T-helper 1 cell treated with Interleukin-12 subunit alpha and Interleukin-12 subunit beta and Interleukin-4 antibody, amounts not matched to agents 30 μg/mL and 1 μg/mL, for 36 hours (primary cell): ENCODE measurements at regions not wholly inside any gene's neighbourhood (a gene's known extent, or its start where the extent isn't known, plus 50 kb on each side); places are given as distances from the start of the nearest gene placed in this dataset.
"Not testable (repeated sequence)": the region's sequence is repeated elsewhere in the genome, so short reads cannot be mapped to it uniquely, and the experiment has no call there.

Experiments
- H3K27ac Mint-ChIP-seq: one replicate; pipeline ENCODE4 v1.8.0; 2021; ENCODE audit warnings: mild to moderate bottlenecking, mixed read lengths
- H3K27me3 Mint-ChIP-seq: one replicate; pipeline ENCODE4 v1.8.0; 2021; ENCODE audit warnings: low read depth, mixed read lengths
- H3K36me3 Mint-ChIP-seq: one replicate; pipeline ENCODE4 v1.8.0; 2021; ENCODE audit warnings: low read depth, mixed read lengths
- H3K4me1 Mint-ChIP-seq: one replicate; pipeline ENCODE4 v1.8.0; 2021; ENCODE audit warnings: low read depth, mixed read lengths
- H3K4me3 Mint-ChIP-seq: one replicate; pipeline ENCODE4 v1.8.0; 2021; ENCODE audit warnings: mild to moderate bottlenecking, moderate library complexity, mixed read lengths
- H3K9me3 Mint-ChIP-seq: one replicate; pipeline ENCODE4 v1.8.0; 2021; ENCODE audit warnings: mixed read lengths

GRCh38 chr7:10501206-10501884, 472.3 kb upstream of the PHF14 start:
- not testable (repeated sequence) for H3K27ac Mint-ChIP-seq, H3K36me3 Mint-ChIP-seq, H3K27me3 Mint-ChIP-seq, H3K4me1 Mint-ChIP-seq, H3K4me3 Mint-ChIP-seq
- peaks cover 32% of the 10 kb centered on the region for H3K9me3 Mint-ChIP-seq

GRCh38 chr7:10507032-10507431, 466.6 kb upstream of the PHF14 start:
- H3K4me3 Mint-ChIP-seq, result no peak overlapping the region
- no peaks in the 10 kb centered on the region for H3K36me3 Mint-ChIP-seq
- no peak overlapping the region for H3K27ac Mint-ChIP-seq
- H3K27me3 Mint-ChIP-seq, result no peaks in the 10 kb centered on the region
- H3K4me1 Mint-ChIP-seq, result no peaks in the 10 kb centered on the region
- peaks cover 3% of the 10 kb centered on the region for H3K9me3 Mint-ChIP-seq

GRCh38 chr7:10521306-10521705, 452.4 kb upstream of the PHF14 start:
- Mint-ChIP-seq H3K9me3 (no peaks in the 10 kb centered on the region), H3K27ac (no peak overlapping the region), H3K27me3 (no peaks in the 10 kb centered on the region), H3K36me3 (no peaks in the 10 kb centered on the region), H3K4me3 (no peak overlapping the region), H3K4me1 (no peaks in the 10 kb centered on the region)

- H3K27me3 Mint-ChIP-seq, H3K9me3 Mint-ChIP-seq, H3K4me3 Mint-ChIP-seq: not testable (repeated sequence)
These were observed 440.2 kb upstream of the PHF14 start for GRCh38 chr7:10533429-10533828.

GRCh38 chr7:10536561-10536960, 437.1 kb upstream of the PHF14 start:
- H3K4me1 Mint-ChIP-seq, result no peaks in the 10 kb centered on the region
- no peak overlapping the region for H3K4me3 Mint-ChIP-seq
- H3K27ac Mint-ChIP-seq, result no peak overlapping the region
- no peaks in the 10 kb centered on the region for H3K9me3 Mint-ChIP-seq
- no peaks in the 10 kb centered on the region for H3K36me3 Mint-ChIP-seq
- H3K27me3 Mint-ChIP-seq, result no peaks in the 10 kb centered on the region

More at GRCh38 chr7:10533429-10533828, 440.2 kb upstream of the PHF14 start:
- H3K36me3 Mint-ChIP-seq, H3K27ac Mint-ChIP-seq, H3K4me1 Mint-ChIP-seq: not testable (repeated sequence)

- no peaks in the 10 kb centered on the region for H3K27me3 Mint-ChIP-seq
- no peaks in the 10 kb centered on the region for H3K36me3 Mint-ChIP-seq
- H3K4me1 Mint-ChIP-seq, result no peaks in the 10 kb centered on the region
- H3K9me3 Mint-ChIP-seq, result no peaks in the 10 kb centered on the region
- no peak overlapping the region for H3K4me3 Mint-ChIP-seq
- no peak overlapping the region for H3K27ac Mint-ChIP-seq
These were observed 435.9 kb upstream of the PHF14 start for GRCh38 chr7:10537764-10538163.

GRCh38 chr7:10557375-10557774, 416.3 kb upstream of the PHF14 start:
- Mint-ChIP-seq H3K36me3 (no peaks in the 10 kb centered on the region), H3K27me3 (no peaks in the 10 kb centered on the region), H3K27ac (no peak overlapping the region), H3K4me3 (no peak overlapping the region), H3K9me3 (no peaks in the 10 kb centered on the region), H3K4me1 (no peaks in the 10 kb centered on the region)

- no peak overlapping the region for H3K4me3 Mint-ChIP-seq
- no peaks in the 10 kb centered on the region for H3K9me3 Mint-ChIP-seq
- no peak overlapping the region for H3K27ac Mint-ChIP-seq
- H3K27me3 Mint-ChIP-seq, result no peaks in the 10 kb centered on the region
- no peaks in the 10 kb centered on the region for H3K4me1 Mint-ChIP-seq
- H3K36me3 Mint-ChIP-seq, result no peaks in the 10 kb centered on the region
These were observed 413.2 kb upstream of the PHF14 start for GRCh38 chr7:10560497-10560896.

GRCh38 chr7:10568891-10569290, 404.8 kb upstream of the PHF14 start:
- Mint-ChIP-seq H3K9me3 (no peaks in the 10 kb centered on the region), H3K36me3 (no peaks in the 10 kb centered on the region), H3K27ac (no peak overlapping the region), H3K27me3 (no peaks in the 10 kb centered on the region), H3K4me1 (no peaks in the 10 kb centered on the region), H3K4me3 (no peak overlapping the region)

GRCh38 chr7:10571759-10572158, 401.9 kb upstream of the PHF14 start:
- Mint-ChIP-seq H3K4me1 (no peaks in the 10 kb centered on the region), H3K27ac (no peak overlapping the region), H3K9me3 (no peaks in the 10 kb centered on the region), H3K27me3 (no peaks in the 10 kb centered on the region), H3K4me3 (no peak overlapping the region), H3K36me3 (no peaks in the 10 kb centered on the region)

GRCh38 chr7:10577866-10578374, 395.8 kb upstream of the PHF14 start:
- no peak overlapping the region for H3K27ac Mint-ChIP-seq
- H3K36me3 Mint-ChIP-seq, result no peaks in the 10 kb centered on the region
- H3K4me1 Mint-ChIP-seq, result no peaks in the 10 kb centered on the region
- no peaks in the 10 kb centered on the region for H3K27me3 Mint-ChIP-seq
- H3K9me3 Mint-ChIP-seq, result no peaks in the 10 kb centered on the region
- no peak overlapping the region for H3K4me3 Mint-ChIP-seq

GRCh38 chr7:10579561-10579960, 394.1 kb upstream of the PHF14 start:
- Mint-ChIP-seq H3K4me3 (no peak overlapping the region), H3K36me3 (no peaks in the 10 kb centered on the region), H3K27ac (no peak overlapping the region), H3K4me1 (no peaks in the 10 kb centered on the region), H3K27me3 (no peaks in the 10 kb centered on the region), H3K9me3 (no peaks in the 10 kb centered on the region)

- Mint-ChIP-seq H3K4me1 (no peaks in the 10 kb centered on the region), H3K36me3 (no peaks in the 10 kb centered on the region), H3K4me3 (no peak overlapping the region), H3K27ac (no peak overlapping the region), H3K9me3 (no peaks in the 10 kb centered on the region), H3K27me3 (no peaks in the 10 kb centered on the region)
These were observed 388.8 kb upstream of the PHF14 start for GRCh38 chr7:10584886-10585285.

- no peaks in the 10 kb centered on the region for H3K27me3 Mint-ChIP-seq
- H3K4me3 Mint-ChIP-seq, result no peak overlapping the region
- no peaks in the 10 kb centered on the region for H3K9me3 Mint-ChIP-seq
- H3K36me3 Mint-ChIP-seq, result no peaks in the 10 kb centered on the region
- H3K27ac Mint-ChIP-seq, result no peak overlapping the region
- H3K4me1 Mint-ChIP-seq, result no peaks in the 10 kb centered on the region
These were observed 385.6 kb upstream of the PHF14 start for GRCh38 chr7:10588084-10588483.

- H3K4me3 Mint-ChIP-seq, result no peak overlapping the region
- H3K27ac Mint-ChIP-seq, result no peak overlapping the region
- no peaks in the 10 kb centered on the region for H3K36me3 Mint-ChIP-seq
- no peaks in the 10 kb centered on the region for H3K27me3 Mint-ChIP-seq
- H3K4me1 Mint-ChIP-seq, result no peaks in the 10 kb centered on the region
- no peaks in the 10 kb centered on the region for H3K9me3 Mint-ChIP-seq
These were observed 381.1 kb upstream of the PHF14 start for GRCh38 chr7:10592604-10593003.

- Mint-ChIP-seq H3K4me3 (no peak overlapping the region), H3K36me3 (no peaks in the 10 kb centered on the region), H3K27me3 (no peaks in the 10 kb centered on the region), H3K4me1 (no peaks in the 10 kb centered on the region), H3K27ac (no peak overlapping the region), H3K9me3 (no peaks in the 10 kb centered on the region)
These were observed 380.6 kb upstream of the PHF14 start for GRCh38 chr7:10593080-10593479.
